ENCODE measurements at regions not wholly inside any gene's neighbourhood (a gene's known extent, or its start where the extent isn't known, plus 50 kb on each side); places are given as distances from the start of the nearest gene placed in this dataset.
"Not testable (repeated sequence)": the region's sequence is repeated elsewhere in the genome, so short reads cannot be mapped to it uniquely, and the experiment has no call there.

- not testable (repeated sequence) for TF ChIP-seq CTCF (IDR thresholded peaks at IDR 0.05 in 8 of 11, conservative IDR thresholded peaks at IDR 0.05 in 3 of 11); POLR2A (IDR thresholded peaks at IDR 0.05)
These were observed 233.5 kb downstream of the POTED start for GRCh38 chr21:13843081-13843480.
